Activated T-cell treated with anti-CD3 and anti-CD28 coated beads, Interleukin-2, amount 50 U/mL, for 4 hours (primary cell): ENCODE measurements at regions not wholly inside any gene's neighbourhood (a gene's known extent, or its start where the extent isn't known, plus 50 kb on each side); places are given as distances from the start of the nearest gene placed in this dataset.
"Not testable (repeated sequence)": the region's sequence is repeated elsewhere in the genome, so short reads cannot be mapped to it uniquely, and the experiment has no call there.

ENCODE experiments used
- ATAC-seq, 2 donors: fragments of 200-7000 bp; cut with Tn5 transposase; one replicate each; pipeline ENCODE4 v1.10.0; 2021
- DNase-seq: peaks from one replicate; pipeline ENCODE4 v3.0.0-alpha.2; 2020
- H3K27me3 Mint-ChIP-seq: one replicate; pipeline ENCODE4 v1.8.0; 2021; ENCODE audit warnings: low read depth, mixed read lengths
- H3K36me3 Mint-ChIP-seq: one replicate; pipeline ENCODE4 v1.8.0; 2022; ENCODE audit warnings: mixed read lengths; ENCODE audit not compliant: insufficient read depth
- H3K4me1 Mint-ChIP-seq: one replicate; pipeline ENCODE4 v1.8.0; 2021; ENCODE audit warnings: low read depth, mixed read lengths
- H3K4me3 Mint-ChIP-seq: one replicate; pipeline ENCODE4 v1.8.0; 2021; ENCODE audit warnings: mild to moderate bottlenecking, moderate library complexity, mixed read lengths
- H3K9me3 Mint-ChIP-seq: one replicate; pipeline ENCODE4 v1.8.0; 2021; ENCODE audit warnings: mixed read lengths

DNA sequence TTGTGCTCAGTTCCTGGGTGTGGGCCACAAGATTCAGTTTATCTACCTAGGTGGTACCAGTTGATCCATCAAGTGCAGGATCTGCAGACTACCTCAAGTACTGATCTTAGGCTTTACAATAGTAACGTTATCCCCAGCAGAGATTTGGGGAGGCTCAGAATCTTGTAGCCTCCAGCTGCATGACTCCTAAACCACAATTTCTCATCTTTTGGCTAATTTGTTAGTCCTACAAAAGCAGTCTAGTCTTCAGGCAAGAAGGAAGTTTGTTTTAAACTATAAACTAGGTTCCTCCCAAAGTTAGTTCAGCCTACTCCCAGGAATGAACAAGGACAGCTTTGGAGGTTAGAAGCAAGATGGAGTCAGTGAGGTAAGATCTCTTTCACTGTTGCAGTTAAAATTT lies 213.5 kb upstream of the PIEZO2 start:
- H3K9me3 Mint-ChIP-seq, result no peaks in the 10 kb centered on the region
- no peak for ATAC-seq

DNA sequence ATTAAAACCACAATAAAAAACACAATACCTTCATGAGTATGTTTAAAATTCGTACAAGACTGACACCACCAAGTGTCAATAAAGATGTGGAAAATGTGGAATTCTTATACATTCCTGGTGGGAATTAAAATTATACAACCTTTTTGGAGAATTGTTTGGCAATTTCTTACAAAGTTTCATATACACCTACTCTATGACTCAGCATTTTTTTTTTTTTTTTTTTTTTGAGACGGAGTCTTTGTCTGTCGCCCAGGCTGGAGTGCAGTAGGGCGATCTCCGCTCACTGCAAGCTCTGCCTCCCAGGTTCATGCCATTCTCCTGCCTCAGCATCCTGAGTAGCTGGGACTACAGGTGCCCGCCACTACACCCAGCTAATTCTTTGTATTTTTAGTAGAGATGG lies 212.5 kb upstream of the PIEZO2 start:
- H3K4me3 Mint-ChIP-seq, H3K9me3 Mint-ChIP-seq, H3K36me3 Mint-ChIP-seq, DNase-seq, H3K4me1 Mint-ChIP-seq, H3K27me3 Mint-ChIP-seq, ATAC-seq: not testable (repeated sequence)

More for the DNA sequence above, 213.5 kb upstream of the PIEZO2 start:
- H3K36me3 Mint-ChIP-seq, result no peaks in the 10 kb centered on the region
- no peak for DNase-seq
- no peaks in the 10 kb centered on the region for H3K27me3 Mint-ChIP-seq
- no peaks in the 10 kb centered on the region for H3K4me1 Mint-ChIP-seq
- H3K4me3 Mint-ChIP-seq, result no peak overlapping the region

- H3K4me1 Mint-ChIP-seq, result no peaks in the 10 kb centered on the region
- H3K4me3 Mint-ChIP-seq, result no peak overlapping the region
- no peak for DNase-seq
- no peaks in the 10 kb centered on the region for H3K36me3 Mint-ChIP-seq
- ATAC-seq, result no peak
- no peaks in the 10 kb centered on the region for H3K27me3 Mint-ChIP-seq
- no peaks in the 10 kb centered on the region for H3K9me3 Mint-ChIP-seq
These were observed 208.3 kb upstream of the PIEZO2 start for GRCh38 chr18:11357678-11358077.

- not testable (repeated sequence) for ATAC-seq, H3K4me3 Mint-ChIP-seq, H3K27me3 Mint-ChIP-seq, H3K4me1 Mint-ChIP-seq, DNase-seq, H3K36me3 Mint-ChIP-seq
- H3K9me3 Mint-ChIP-seq, result peaks cover 25% of the 10 kb centered on the region
These were observed 195.2 kb upstream of the PIEZO2 start for GRCh38 chr18:11344576-11344975.

- Mint-ChIP-seq H3K9me3 (peaks cover 19% of the 10 kb centered on the region), H3K27me3 (no peaks in the 10 kb centered on the region), H3K4me1 (no peaks in the 10 kb centered on the region), H3K36me3 (no peaks in the 10 kb centered on the region), H3K4me3 (no peak overlapping the region)
- DNase-seq (no peak), ATAC-seq (no peak)
These were observed 193.7 kb upstream of the PIEZO2 start for GRCh38 chr18:11343096-11343495.

GRCh38 chr18:11342115-11342514 lies 192.7 kb upstream of the PIEZO2 start:
- ATAC-seq, H3K27me3 Mint-ChIP-seq, H3K4me3 Mint-ChIP-seq, H3K36me3 Mint-ChIP-seq, H3K4me1 Mint-ChIP-seq, DNase-seq: not testable (repeated sequence)
- peaks cover 13% of the 10 kb centered on the region for H3K9me3 Mint-ChIP-seq

GRCh38 chr18:11339188-11339775 lies 189.9 kb upstream of the PIEZO2 start:
- H3K27me3 Mint-ChIP-seq, result no peaks in the 10 kb centered on the region
- no peak for DNase-seq
- ATAC-seq, result no peak
- H3K9me3 Mint-ChIP-seq, result peaks cover 12% of the 10 kb centered on the region
- H3K36me3 Mint-ChIP-seq, result no peaks in the 10 kb centered on the region
- H3K4me3 Mint-ChIP-seq, result no peak overlapping the region
- no peaks in the 10 kb centered on the region for H3K4me1 Mint-ChIP-seq

DNA sequence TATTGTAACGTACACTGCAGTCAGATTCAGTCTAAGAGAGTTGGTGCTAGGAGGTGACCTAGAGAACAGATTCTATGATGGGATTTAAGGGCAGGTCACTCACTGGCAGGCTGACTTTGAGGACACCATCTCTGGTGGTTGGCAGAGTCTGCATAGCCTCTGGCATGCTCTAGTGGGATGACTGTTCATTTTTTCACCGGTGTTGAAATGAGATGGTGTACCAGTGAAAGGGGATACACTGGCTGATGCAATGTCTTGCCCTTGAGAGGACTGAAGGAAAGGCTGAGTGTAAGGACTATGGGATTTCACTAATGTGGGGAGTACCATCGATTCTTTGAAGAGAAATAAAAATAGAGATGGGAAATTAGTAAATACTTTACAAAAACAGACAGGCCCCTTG lies 186.9 kb upstream of the PIEZO2 start:
- DNase-seq (no peak), ATAC-seq (no peak)
- H3K9me3 Mint-ChIP-seq, result peaks cover 3% of the 10 kb centered on the region
- H3K36me3 Mint-ChIP-seq, result no peaks in the 10 kb centered on the region
- H3K4me1 Mint-ChIP-seq, result no peaks in the 10 kb centered on the region
- no peak overlapping the region for H3K4me3 Mint-ChIP-seq
- H3K27me3 Mint-ChIP-seq, result no peaks in the 10 kb centered on the region

DNA sequence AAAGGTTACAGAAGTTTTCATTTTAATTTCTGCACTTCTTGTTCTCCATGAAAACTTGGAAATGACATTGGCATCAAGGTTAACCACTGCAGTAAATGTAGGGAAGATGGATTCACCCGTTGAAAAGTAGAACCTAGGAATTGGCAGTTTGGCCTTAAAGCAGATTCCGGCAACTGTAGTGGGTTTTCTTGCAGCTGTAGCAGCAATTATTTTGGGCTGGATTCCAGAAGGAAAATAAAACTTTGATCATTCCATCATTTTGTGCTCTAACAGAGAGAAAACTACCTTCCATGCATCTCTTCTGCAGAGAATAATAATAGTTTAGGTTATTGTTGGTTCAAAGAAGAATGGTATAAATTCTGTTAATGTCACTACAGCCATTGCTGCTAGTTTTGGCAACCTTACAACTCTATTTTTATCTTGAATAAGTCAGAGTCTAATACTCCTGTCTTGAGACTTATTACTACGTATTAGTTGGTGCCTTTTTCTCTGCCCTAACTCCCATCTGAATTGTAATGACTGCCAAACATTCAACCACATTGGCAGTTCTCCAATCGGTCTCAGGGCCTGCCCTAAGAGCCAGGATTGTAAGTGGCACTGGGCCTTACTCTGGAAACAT lies 178.1 kb upstream of the PIEZO2 start:
- Mint-ChIP-seq H3K9me3 (no peaks in the 10 kb centered on the region), H3K4me3 (no peak overlapping the region), H3K27me3 (no peaks in the 10 kb centered on the region), H3K4me1 (no peaks in the 10 kb centered on the region), H3K36me3 (no peaks in the 10 kb centered on the region)
- ATAC-seq, result no peak
- no peak for DNase-seq

- no peaks in the 10 kb centered on the region for H3K4me1 Mint-ChIP-seq
- ATAC-seq (peak; percentile 30 to 52), DNase-seq (no peak)
- H3K27me3 Mint-ChIP-seq, result peaks cover 1% of the 10 kb centered on the region
- no peaks in the 10 kb centered on the region for H3K9me3 Mint-ChIP-seq
- no peaks in the 10 kb centered on the region for H3K36me3 Mint-ChIP-seq
- no peak overlapping the region for H3K4me3 Mint-ChIP-seq
These were observed 175.8 kb upstream of the PIEZO2 start for GRCh38 chr18:11324956-11325882.

DNA sequence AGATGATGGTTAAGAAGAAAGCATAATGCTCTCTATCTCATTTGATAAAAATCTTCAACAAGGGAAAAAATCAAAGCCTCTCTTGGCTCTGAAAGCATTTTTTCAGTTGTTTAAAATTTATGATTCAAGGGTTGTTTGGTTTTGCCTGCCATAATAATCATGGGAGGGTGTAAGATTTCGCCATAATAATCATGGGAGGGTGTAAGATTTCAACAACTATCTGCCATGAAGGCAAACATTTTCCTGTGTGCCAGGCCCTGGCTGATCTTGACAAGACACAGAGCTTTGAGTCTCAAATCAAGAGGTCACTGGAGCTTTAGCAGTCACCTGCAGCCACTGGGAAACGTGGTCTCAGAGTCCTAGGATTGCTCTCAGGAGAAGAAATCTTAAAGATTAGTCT lies 175.1 kb upstream of the PIEZO2 start:
- Mint-ChIP-seq H3K9me3 (no peaks in the 10 kb centered on the region), H3K4me3 (no peak overlapping the region), H3K4me1 (no peaks in the 10 kb centered on the region), H3K36me3 (no peaks in the 10 kb centered on the region), H3K27me3 (peaks cover 1% of the 10 kb centered on the region)
- DNase-seq (no peak), ATAC-seq (no peak)

- ATAC-seq (no peak), DNase-seq (no peak)
- H3K4me3 Mint-ChIP-seq, result no peak overlapping the region
- H3K9me3 Mint-ChIP-seq, result no peaks in the 10 kb centered on the region
- H3K27me3 Mint-ChIP-seq, result peaks cover 1% of the 10 kb centered on the region
- H3K36me3 Mint-ChIP-seq, result no peaks in the 10 kb centered on the region
- H3K4me1 Mint-ChIP-seq, result no peaks in the 10 kb centered on the region
These were observed 174.0 kb upstream of the PIEZO2 start for GRCh38 chr18:11323359-11323819.

GRCh38 chr18:11322716-11323115 lies 173.3 kb upstream of the PIEZO2 start:
- H3K4me3 Mint-ChIP-seq, result no peak overlapping the region
- peaks cover 1% of the 10 kb centered on the region for H3K27me3 Mint-ChIP-seq
- no peak for ATAC-seq
- no peaks in the 10 kb centered on the region for H3K36me3 Mint-ChIP-seq
- H3K4me1 Mint-ChIP-seq, result no peaks in the 10 kb centered on the region
- DNase-seq, result no peak
- no peaks in the 10 kb centered on the region for H3K9me3 Mint-ChIP-seq

- H3K9me3 Mint-ChIP-seq, result no peaks in the 10 kb centered on the region
- ATAC-seq, result no peak
- no peak overlapping the region for H3K4me3 Mint-ChIP-seq
- H3K27me3 Mint-ChIP-seq, result peaks cover 1% of the 10 kb centered on the region
- H3K36me3 Mint-ChIP-seq, result no peaks in the 10 kb centered on the region
- no peak for DNase-seq
- H3K4me1 Mint-ChIP-seq, result no peaks in the 10 kb centered on the region
These were observed 172.6 kb upstream of the PIEZO2 start for GRCh38 chr18:11322006-11322405.

- Mint-ChIP-seq H3K9me3 (peaks cover 5% of the 10 kb centered on the region), H3K36me3 (no peaks in the 10 kb centered on the region), H3K4me3 (no peak overlapping the region), H3K4me1 (no peaks in the 10 kb centered on the region), H3K27me3 (peaks cover 1% of the 10 kb centered on the region)
- DNase-seq (no peak), ATAC-seq (no peak)
These were observed 171.6 kb upstream of the PIEZO2 start for GRCh38 chr18:11320986-11321385.
